Fibroblast of lung (primary cell): ENCODE measurements at regions not wholly inside any gene's neighbourhood (a gene's known extent, or its start where the extent isn't known, plus 50 kb on each side); places are given as distances from the start of the nearest gene placed in this dataset.

Experiments used
- EZH2 ChIP-seq: IDR thresholded peaks from 2 replicates; pipeline ENCODE4 v1.5.1; 2012; ENCODE audit warnings: low read length, control low read depth, mild to moderate bottlenecking; ENCODE audit errors: missing control alignments
- TF ChIP-seq, protein P1 (sequence below), 2 donors: IDR thresholded peaks in 1 of 2; conservative IDR thresholded peaks in 1 of 2; 1 replicate in 1 of 2; 2 replicates in 1 of 2; pipeline ENCODE4 v1.5.1; 2011 to 2012; ENCODE audit warnings: low read length in 2 of 2, control low read depth in 1 of 2, inconsistent platforms in 1 of 2, low read depth in 1 of 2, mild to moderate bottlenecking in 1 of 2

DNA sequence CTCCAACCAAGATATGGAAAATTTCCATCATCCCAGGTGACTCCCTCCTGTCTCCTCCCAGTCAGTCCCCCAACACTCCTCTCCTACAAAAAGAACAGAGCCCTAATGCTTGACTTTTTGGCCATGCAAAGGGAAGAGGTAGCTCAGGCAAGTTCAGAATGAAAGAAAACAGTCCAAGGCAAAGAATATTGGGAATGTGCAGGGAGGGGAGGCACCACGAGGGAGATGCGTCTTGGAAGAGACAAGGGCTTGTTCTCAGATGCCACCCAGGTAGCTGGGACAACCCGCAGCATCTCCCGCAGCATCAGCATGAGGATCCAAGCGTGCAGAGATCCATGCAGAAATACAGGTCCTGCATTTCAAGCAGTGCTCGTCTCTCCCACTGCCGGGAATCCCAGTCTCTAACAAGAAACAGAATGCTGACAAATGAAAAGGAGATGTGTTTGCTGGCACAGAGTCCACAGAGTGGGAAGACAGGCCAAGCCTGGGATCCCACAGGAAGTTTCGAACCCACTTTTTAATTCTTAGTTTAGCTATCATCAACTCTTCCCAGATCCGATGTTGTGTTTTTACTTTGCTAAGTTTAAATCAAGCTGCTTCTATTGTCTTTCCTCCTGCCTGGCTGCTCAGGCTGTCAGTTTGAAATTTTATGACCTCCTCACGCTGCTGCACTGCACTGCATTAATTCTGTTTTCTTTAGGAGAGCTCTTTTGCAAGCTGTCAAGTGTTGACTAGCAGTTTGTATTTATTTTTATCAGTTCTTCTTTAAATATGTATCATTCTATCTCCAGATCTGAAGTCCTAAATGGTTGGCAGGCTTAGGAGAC, 86.8 kb upstream of the OSMR start:
- TF ChIP-seq, protein P1, sequence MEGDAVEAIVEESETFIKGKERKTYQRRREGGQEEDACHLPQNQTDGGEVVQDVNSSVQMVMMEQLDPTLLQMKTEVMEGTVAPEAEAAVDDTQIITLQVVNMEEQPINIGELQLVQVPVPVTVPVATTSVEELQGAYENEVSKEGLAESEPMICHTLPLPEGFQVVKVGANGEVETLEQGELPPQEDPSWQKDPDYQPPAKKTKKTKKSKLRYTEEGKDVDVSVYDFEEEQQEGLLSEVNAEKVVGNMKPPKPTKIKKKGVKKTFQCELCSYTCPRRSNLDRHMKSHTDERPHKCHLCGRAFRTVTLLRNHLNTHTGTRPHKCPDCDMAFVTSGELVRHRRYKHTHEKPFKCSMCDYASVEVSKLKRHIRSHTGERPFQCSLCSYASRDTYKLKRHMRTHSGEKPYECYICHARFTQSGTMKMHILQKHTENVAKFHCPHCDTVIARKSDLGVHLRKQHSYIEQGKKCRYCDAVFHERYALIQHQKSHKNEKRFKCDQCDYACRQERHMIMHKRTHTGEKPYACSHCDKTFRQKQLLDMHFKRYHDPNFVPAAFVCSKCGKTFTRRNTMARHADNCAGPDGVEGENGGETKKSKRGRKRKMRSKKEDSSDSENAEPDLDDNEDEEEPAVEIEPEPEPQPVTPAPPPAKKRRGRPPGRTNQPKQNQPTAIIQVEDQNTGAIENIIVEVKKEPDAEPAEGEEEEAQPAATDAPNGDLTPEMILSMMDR (conservative IDR thresholded peaks at IDR 0.05 in 1 of 2, IDR thresholded peaks at IDR 0.05 in 1 of 2; ENCODE audit: low read depth in 1 of 2, low read length in 2 of 2): no peak
- no peak for TF ChIP-seq EZH2
